ENCODE measurements at regions not wholly inside any gene's neighbourhood (a gene's known extent, or its start where the extent isn't known, plus 50 kb on each side); places are given as distances from the start of the nearest gene placed in this dataset.

DNA sequence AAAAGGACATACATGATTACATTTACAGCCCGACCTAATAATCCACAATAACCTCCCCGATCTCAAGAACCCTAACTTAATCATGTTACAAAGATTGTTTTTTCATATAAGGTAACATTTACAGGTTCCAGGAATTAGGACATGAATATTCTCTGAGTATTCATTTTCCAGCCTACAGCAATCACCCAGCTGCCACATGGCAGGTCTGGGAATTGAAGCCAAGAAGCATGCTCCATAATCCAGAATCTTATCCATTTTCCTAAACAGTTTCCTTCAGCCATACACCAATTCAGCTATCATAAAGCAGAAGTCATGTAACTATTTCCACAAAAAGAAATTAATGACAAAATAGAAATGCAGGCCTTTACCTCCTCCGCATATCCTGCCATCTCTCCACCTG, 163.4 kb downstream of the CAAP1 start:
- TF ChIP-seq, protein P1, sequence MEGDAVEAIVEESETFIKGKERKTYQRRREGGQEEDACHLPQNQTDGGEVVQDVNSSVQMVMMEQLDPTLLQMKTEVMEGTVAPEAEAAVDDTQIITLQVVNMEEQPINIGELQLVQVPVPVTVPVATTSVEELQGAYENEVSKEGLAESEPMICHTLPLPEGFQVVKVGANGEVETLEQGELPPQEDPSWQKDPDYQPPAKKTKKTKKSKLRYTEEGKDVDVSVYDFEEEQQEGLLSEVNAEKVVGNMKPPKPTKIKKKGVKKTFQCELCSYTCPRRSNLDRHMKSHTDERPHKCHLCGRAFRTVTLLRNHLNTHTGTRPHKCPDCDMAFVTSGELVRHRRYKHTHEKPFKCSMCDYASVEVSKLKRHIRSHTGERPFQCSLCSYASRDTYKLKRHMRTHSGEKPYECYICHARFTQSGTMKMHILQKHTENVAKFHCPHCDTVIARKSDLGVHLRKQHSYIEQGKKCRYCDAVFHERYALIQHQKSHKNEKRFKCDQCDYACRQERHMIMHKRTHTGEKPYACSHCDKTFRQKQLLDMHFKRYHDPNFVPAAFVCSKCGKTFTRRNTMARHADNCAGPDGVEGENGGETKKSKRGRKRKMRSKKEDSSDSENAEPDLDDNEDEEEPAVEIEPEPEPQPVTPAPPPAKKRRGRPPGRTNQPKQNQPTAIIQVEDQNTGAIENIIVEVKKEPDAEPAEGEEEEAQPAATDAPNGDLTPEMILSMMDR (IDR thresholded peaks at IDR 0.05), result no peak
- no peak for TF ChIP-seq POLR2AphosphoS5 (IDR thresholded peaks at IDR 0.05; ENCODE audit: low read depth, low read length)
- TF ChIP-seq, protein P2, sequence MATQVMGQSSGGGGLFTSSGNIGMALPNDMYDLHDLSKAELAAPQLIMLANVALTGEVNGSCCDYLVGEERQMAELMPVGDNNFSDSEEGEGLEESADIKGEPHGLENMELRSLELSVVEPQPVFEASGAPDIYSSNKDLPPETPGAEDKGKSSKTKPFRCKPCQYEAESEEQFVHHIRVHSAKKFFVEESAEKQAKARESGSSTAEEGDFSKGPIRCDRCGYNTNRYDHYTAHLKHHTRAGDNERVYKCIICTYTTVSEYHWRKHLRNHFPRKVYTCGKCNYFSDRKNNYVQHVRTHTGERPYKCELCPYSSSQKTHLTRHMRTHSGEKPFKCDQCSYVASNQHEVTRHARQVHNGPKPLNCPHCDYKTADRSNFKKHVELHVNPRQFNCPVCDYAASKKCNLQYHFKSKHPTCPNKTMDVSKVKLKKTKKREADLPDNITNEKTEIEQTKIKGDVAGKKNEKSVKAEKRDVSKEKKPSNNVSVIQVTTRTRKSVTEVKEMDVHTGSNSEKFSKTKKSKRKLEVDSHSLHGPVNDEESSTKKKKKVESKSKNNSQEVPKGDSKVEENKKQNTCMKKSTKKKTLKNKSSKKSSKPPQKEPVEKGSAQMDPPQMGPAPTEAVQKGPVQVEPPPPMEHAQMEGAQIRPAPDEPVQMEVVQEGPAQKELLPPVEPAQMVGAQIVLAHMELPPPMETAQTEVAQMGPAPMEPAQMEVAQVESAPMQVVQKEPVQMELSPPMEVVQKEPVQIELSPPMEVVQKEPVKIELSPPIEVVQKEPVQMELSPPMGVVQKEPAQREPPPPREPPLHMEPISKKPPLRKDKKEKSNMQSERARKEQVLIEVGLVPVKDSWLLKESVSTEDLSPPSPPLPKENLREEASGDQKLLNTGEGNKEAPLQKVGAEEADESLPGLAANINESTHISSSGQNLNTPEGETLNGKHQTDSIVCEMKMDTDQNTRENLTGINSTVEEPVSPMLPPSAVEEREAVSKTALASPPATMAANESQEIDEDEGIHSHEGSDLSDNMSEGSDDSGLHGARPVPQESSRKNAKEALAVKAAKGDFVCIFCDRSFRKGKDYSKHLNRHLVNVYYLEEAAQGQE (IDR thresholded peaks at IDR 0.05; ENCODE audit: insufficient read depth in 1 of 2, low read depth in 2 of 2, low read length in 1 of 2), result no peak
